HCT116 (cell line): ENCODE measurements at regions not wholly inside any gene's neighbourhood (a gene's known extent, or its start where the extent isn't known, plus 50 kb on each side); places are given as distances from the start of the nearest gene placed in this dataset.

Source experiments
- ATAC-seq: fragments of 200-7000 bp; cut with Tn5 transposase; 2 replicates; pipeline ENCODE4 v1.9.1; 2020; ENCODE audit warnings: mild to moderate bottlenecking, moderate library complexity
- BruUV-seq: library from RNA; stranded (reverse); fragments of 400-500 nt; replicated peaks from 2 replicates; lab custom pipeline; 2021; lab: Mats Ljungman, UMichigan
- CTCF ChIA-PET: fragments of 300-600 bp; sonication (Branson Sonifier 250); formaldehyde crosslinking; loops from one replicate; lab custom pipeline; 2021; ENCODE audit warnings: antibody characterized with exemption; lab: Charles Lee
- POLR2A ChIA-PET: fragments of 300-600, 350-600 bp; sonication (Branson Sonifier 250); formaldehyde crosslinking; loops from one replicate; lab custom pipeline; 2021; ENCODE audit warnings: antibody characterized with exemption; lab: Charles Lee
- RAD21 ChIA-PET, 2 experiments: fragments of 300-600 bp; sonication (Branson Sonifier 250); formaldehyde crosslinking; loops; one replicate each; lab custom pipeline; 2023; ENCODE audit warnings: low total read pairs in 2 of 2; ENCODE audit not compliant: uncharacterized antibody in 2 of 2, unreplicated experiment in 2 of 2, low non-redundant PET in 1 of 2; lab: Charles Lee
- DNase-seq: peaks from one replicate; pipeline ENCODE4 v3.0.0-alpha.2; 2010; ENCODE audit warnings: low read depth, low spot score
- H2AFZ ChIP-seq: fragments of 200-600 bp; shearing (Covaris generic), sonication (generic); 2 replicates; pipeline ENCODE4 v1.6.1; 2017; ENCODE audit warnings: low read depth, mixed run types, mixed read lengths, antibody characterized with exemption, low read length; ENCODE audit not compliant: poor library complexity, severe bottlenecking
- H3K27ac ChIP-seq: 2 replicates; pipeline ENCODE4 v1.5.1; 2012; ENCODE audit warnings: low read depth, low read length
- H3K27me3 ChIP-seq: fragments of 200-600 bp; sonication (generic); 2 replicates; pipeline ENCODE4 v1.6.1; 2016; ENCODE audit warnings: mixed run types, low read length, mixed read lengths; ENCODE audit not compliant: insufficient read depth
- H3K36me3 ChIP-seq, 2 experiments: fragments of 200-500 bp in 1 of 2; fragments of 200-600 bp in 1 of 2; sonication (Bioruptor generic) in 1 of 2; sonication (generic) in 1 of 2; 2 replicates each; pipeline versions ENCODE4 v1.5.1 to v1.6.1; 2014 to 2016; ENCODE audit warnings: low read length in 2 of 2, inconsistent platforms in 1 of 2, mixed read lengths in 1 of 2, mixed run types in 1 of 2; ENCODE audit not compliant: insufficient read depth in 2 of 2, control insufficient read depth in 1 of 2
- H3K4me1 ChIP-seq, 2 experiments: fragments of 200-600 bp in 1 of 2; sonication (generic) in 1 of 2; 2 replicates each; pipeline versions ENCODE4 v1.5.1 to v1.6.1; 2012 to 2017; ENCODE audit warnings: low read length in 2 of 2, inconsistent platforms in 1 of 2, mild to moderate bottlenecking in 1 of 2, mixed read lengths in 1 of 2, mixed run types in 1 of 2, moderate library complexity in 1 of 2; ENCODE audit not compliant: insufficient read depth in 2 of 2, control insufficient read depth in 1 of 2
- H3K4me2 ChIP-seq: fragments of 200-600 bp; sonication (generic); 2 replicates; pipeline ENCODE4 v1.6.1; 2017; ENCODE audit warnings: mixed run types, low read length, mixed read lengths
- H3K4me3 ChIP-seq, 2 experiments: fragments of 200-600 bp in 1 of 2; sonication (generic) in 1 of 2; replicated peaks in 1 of 2; 2 replicates each; pipeline ENCODE4 v1.5.1; 2011 to 2016; ENCODE audit warnings: low read length in 2 of 2, control low read depth in 1 of 2, low read depth in 1 of 2, mild to moderate bottlenecking in 1 of 2, mixed read lengths in 1 of 2, mixed run types in 1 of 2
- H3K79me2 ChIP-seq: fragments of 200-600 bp; sonication (generic); 2 replicates; pipeline ENCODE4 v1.6.1; 2017; ENCODE audit warnings: mild to moderate bottlenecking, mixed run types, low read length, moderate library complexity, mixed read lengths; ENCODE audit not compliant: insufficient read depth
- H3K9ac ChIP-seq: fragments of 200-600 bp; sonication (generic); 2 replicates; pipeline ENCODE4 v1.6.1; 2016; ENCODE audit warnings: low read length, mixed read lengths
- H3K9me2 ChIP-seq: fragments of 200-600 bp; sonication (generic), shearing (Covaris generic); 2 replicates; pipeline ENCODE4 v1.6.1; 2017; ENCODE audit warnings: mixed run types, mild to moderate bottlenecking, moderate library complexity; ENCODE audit not compliant: insufficient read depth
- H3K9me3 ChIP-seq, 2 experiments: fragments of 200-500 bp in 1 of 2; fragments of 200-600 bp in 1 of 2; sonication (Bioruptor generic) in 1 of 2; sonication (generic) in 1 of 2; 2 replicates each; pipeline ENCODE4 v1.6.1; 2014 to 2017; ENCODE audit warnings: low read length in 2 of 2, mixed read lengths in 2 of 2, inconsistent platforms in 1 of 2, low read depth in 1 of 2, mild to moderate bottlenecking in 1 of 2, mixed run types in 1 of 2, moderate library complexity in 1 of 2; ENCODE audit not compliant: control insufficient read depth in 1 of 2, insufficient read depth in 1 of 2
- H4K20me1 ChIP-seq: fragments of 200-600 bp; sonication (generic), shearing (Covaris generic); 2 replicates; pipeline ENCODE4 v1.6.1; 2017; ENCODE audit warnings: mixed run types, mild to moderate bottlenecking, moderate library complexity; ENCODE audit not compliant: insufficient read depth
- CBX3 ChIP-seq: IDR thresholded peaks from 2 replicates; pipeline ENCODE4 v1.6.1; 2012; ENCODE audit warnings: low read depth
- CEBPB ChIP-seq: IDR thresholded peaks from 2 replicates; pipeline ENCODE4 v1.6.1; 2012; ENCODE audit warnings: low read depth
- CTCF ChIP-seq, 3 experiments: fragments of 200-600 bp in 1 of 3; sonication (generic) in 1 of 3; IDR thresholded peaks in 2 of 3; conservative IDR thresholded peaks in 1 of 3; 2 replicates each; pipeline ENCODE4 v1.5.1; 2012 to 2017; ENCODE audit warnings: low read depth in 2 of 3, low read length in 2 of 3, antibody characterized with exemption in 1 of 3, borderline replicate concordance in 1 of 3, control low read depth in 1 of 3, mild to moderate bottlenecking in 1 of 3, mixed read lengths in 1 of 3, mixed run types in 1 of 3, moderate library complexity in 1 of 3; ENCODE audit not compliant: insufficient read depth in 1 of 3
- EGR1 ChIP-seq: IDR thresholded peaks from 2 replicates; pipeline ENCODE4 v1.6.1; 2012; ENCODE audit warnings: low read depth
- ELF1 ChIP-seq: IDR thresholded peaks from 2 replicates; pipeline ENCODE4 v1.6.1; 2012; ENCODE audit warnings: low read depth, borderline replicate concordance
- EZH2 ChIP-seq: fragments of 200-600 bp; sonication (generic); IDR thresholded peaks from 2 replicates; pipeline ENCODE4 v1.6.1; 2017; ENCODE audit warnings: antibody characterized with exemption, mixed run types
- EZH2phosphoT487 ChIP-seq: fragments of 200-600 bp; IDR thresholded peaks from 2 replicates; pipeline ENCODE4 v1.6.1; 2018; ENCODE audit warnings: antibody characterized with exemption, borderline replicate concordance
- FOSL1 ChIP-seq: IDR thresholded peaks from 2 replicates; pipeline ENCODE4 v1.6.1; 2012; ENCODE audit warnings: low read depth
- JUND ChIP-seq: IDR thresholded peaks from 2 replicates; pipeline ENCODE4 v1.6.1; 2012
- MAX ChIP-seq: IDR thresholded peaks from 2 replicates; pipeline ENCODE4 v1.6.1; 2012
- POLR2A ChIP-seq: IDR thresholded peaks from 2 replicates; pipeline ENCODE4 v1.7.0; 2011; ENCODE audit warnings: borderline replicate concordance; ENCODE audit not compliant: insufficient read depth, insufficient read length; ENCODE audit errors: extremely low read depth
- REST ChIP-seq: IDR thresholded peaks from 2 replicates; pipeline ENCODE4 v1.6.1; 2012; ENCODE audit warnings: low read depth
- SP1 ChIP-seq: IDR thresholded peaks from 2 replicates; pipeline ENCODE4 v1.6.1; 2012; ENCODE audit warnings: low read depth
- SRF ChIP-seq: IDR thresholded peaks from 2 replicates; pipeline ENCODE4 v1.6.1; 2012; ENCODE audit warnings: low read depth
- TCF7L2 ChIP-seq: IDR thresholded peaks from 2 replicates; pipeline ENCODE4 v1.7.0; 2011; ENCODE audit warnings: borderline replicate concordance, inconsistent platforms; ENCODE audit not compliant: insufficient read depth, insufficient read length; ENCODE audit errors: extremely low read depth
- YY1 ChIP-seq: IDR thresholded peaks from 2 replicates; pipeline ENCODE4 v1.6.1; 2011; ENCODE audit warnings: low read length, low read depth, moderate library complexity, mild to moderate bottlenecking; ENCODE audit not compliant: insufficient replicate concordance; ENCODE audit errors: extremely low read depth
- ZFX ChIP-seq: fragments of 450-650 bp; IDR thresholded peaks from 2 replicates; pipeline ENCODE4 v1.6.1; 2017
- ZNF274 ChIP-seq: fragments of 200-500 bp; sonication (Bioruptor generic); IDR thresholded peaks from 2 replicates; pipeline ENCODE4 v1.6.1; 2014; ENCODE audit warnings: mild to moderate bottlenecking, low read depth, low read length, inconsistent platforms
- intact Hi-C: fragments of 100-400 bp; cut with micrococcal nuclease; formaldehyde crosslinking; loops from 2 replicates; pipeline ENCODE4 v1.10.0; 2022
- TF ChIP-seq, protein P1 (sequence below): IDR thresholded peaks from 2 replicates; pipeline ENCODE4 v1.6.1; 2011; ENCODE audit warnings: mild to moderate bottlenecking, low read length, moderate library complexity; ENCODE audit not compliant: insufficient replicate concordance; ENCODE audit errors: extremely low read depth

GRCh38 chr9:13535141-13535540, 255.6 kb upstream of the MPDZ start:
- no peak overlapping the region for H3K4me3 ChIP-seq
- ATAC-seq, result no peak
- no peak for TF ChIP-seq POLR2A
- no peak for TF ChIP-seq ZNF274
- TF ChIP-seq CTCF (IDR thresholded peaks at IDR 0.05 in 2 of 3, conservative IDR thresholded peaks at IDR 0.05 in 1 of 3; ENCODE audit: borderline replicate concordance in 1 of 3, insufficient read depth in 1 of 3, low read depth in 2 of 3, low read length in 2 of 3), result no peak
- no peak for TF ChIP-seq TCF7L2
- TF ChIP-seq SP1, result no peak
- no peak for TF ChIP-seq MAX
- no peak for TF ChIP-seq EGR1
- TF ChIP-seq REST, result no peak
- no peak for TF ChIP-seq FOSL1
- no peak for TF ChIP-seq JUND
- TF ChIP-seq ZFX, result no peak
- no peak for TF ChIP-seq CBX3
- TF ChIP-seq YY1, result no peak
- TF ChIP-seq ELF1, result no peak
- no peak for TF ChIP-seq SRF
- no peak for TF ChIP-seq CEBPB
- TF ChIP-seq, protein P1, sequence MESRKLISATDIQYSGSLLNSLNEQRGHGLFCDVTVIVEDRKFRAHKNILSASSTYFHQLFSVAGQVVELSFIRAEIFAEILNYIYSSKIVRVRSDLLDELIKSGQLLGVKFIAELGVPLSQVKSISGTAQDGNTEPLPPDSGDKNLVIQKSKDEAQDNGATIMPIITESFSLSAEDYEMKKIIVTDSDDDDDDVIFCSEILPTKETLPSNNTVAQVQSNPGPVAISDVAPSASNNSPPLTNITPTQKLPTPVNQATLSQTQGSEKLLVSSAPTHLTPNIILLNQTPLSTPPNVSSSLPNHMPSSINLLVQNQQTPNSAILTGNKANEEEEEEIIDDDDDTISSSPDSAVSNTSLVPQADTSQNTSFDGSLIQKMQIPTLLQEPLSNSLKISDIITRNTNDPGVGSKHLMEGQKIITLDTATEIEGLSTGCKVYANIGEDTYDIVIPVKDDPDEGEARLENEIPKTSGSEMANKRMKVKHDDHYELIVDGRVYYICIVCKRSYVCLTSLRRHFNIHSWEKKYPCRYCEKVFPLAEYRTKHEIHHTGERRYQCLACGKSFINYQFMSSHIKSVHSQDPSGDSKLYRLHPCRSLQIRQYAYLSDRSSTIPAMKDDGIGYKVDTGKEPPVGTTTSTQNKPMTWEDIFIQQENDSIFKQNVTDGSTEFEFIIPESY, result no peak
- no peak for TF ChIP-seq EZH2phosphoT487
- no peak for TF ChIP-seq EZH2
- TF ChIP-seq, all 23 proteins: peak for 0
- H3K4me2 ChIP-seq, result no peak overlapping the region
- H3K9me3 ChIP-seq, result no peaks in the 10 kb centered on the region; a peak in 1 of 4 replicates
- H3K4me1 ChIP-seq, result no peaks in the 10 kb centered on the region
- intact Hi-C loops, result no loop called here
- ChIA-PET CTCF (no interaction called here), RAD21 (no interaction called here), POLR2A (no interaction called here)
- no TSS peak for BruUV-seq
- H3K27me3 ChIP-seq, result no peaks in the 10 kb centered on the region
- no peak overlapping the region for H2AFZ ChIP-seq
- H3K79me2 ChIP-seq, result no peaks in the 10 kb centered on the region
- H3K36me3 ChIP-seq, result no peaks in the 10 kb centered on the region
- no peak for DNase-seq
- no peaks in the 10 kb centered on the region for H3K9me2 ChIP-seq
- no peak overlapping the region for H3K9ac ChIP-seq
- H4K20me1 ChIP-seq, result no peaks in the 10 kb centered on the region
- H3K27ac ChIP-seq, result no peak overlapping the region
